Uterus (tissue), 3 donors: ENCODE measurements at regions not wholly inside any gene's neighbourhood (a gene's known extent, or its start where the extent isn't known, plus 50 kb on each side); places are given as distances from the start of the nearest gene placed in this dataset.

Source experiments
- DNase-seq, 2 donors: peaks; one replicate each; pipeline ENCODE4 v3.0.0-alpha.2; 2019 to 2020
- H3K27ac ChIP-seq, 2 donors: fragments of 200-600 bp; sonication (generic); 1 replicate in 1 of 2; 2 replicates in 1 of 2; pipeline ENCODE4 v1.5.1; 2016 to 2018
- H3K27me3 ChIP-seq, 2 donors: fragments of 200-600 bp; sonication (generic); one replicate each; pipeline ENCODE4 v1.5.1; 2018 to 2019; ENCODE audit warnings: control low read depth in 1 of 2
- H3K36me3 ChIP-seq, 2 donors: fragments of 200-600 bp; sonication (generic); one replicate each; pipeline ENCODE4 v1.5.1; 2019; ENCODE audit warnings: control low read depth in 1 of 2
- H3K4me1 ChIP-seq, 2 donors: fragments of 200-600 bp; sonication (generic); one replicate each; pipeline ENCODE4 v1.5.1; 2018 to 2019; ENCODE audit warnings: control low read depth in 1 of 2
- H3K4me3 ChIP-seq, 2 donors: fragments of 200-600 bp; sonication (generic); 1 replicate in 1 of 2; 2 replicates in 1 of 2; pipeline ENCODE4 v1.5.1; 2018 to 2019; ENCODE audit warnings: mild to moderate bottlenecking in 1 of 2
- H3K9me3 ChIP-seq, 2 donors: fragments of 200-600 bp; sonication (generic); one replicate each; pipeline ENCODE4 v1.5.1; 2019; ENCODE audit warnings: control low read depth in 1 of 2
- POLR2A ChIP-seq, 2 donors: fragments of 450-650 bp; IDR thresholded peaks; one replicate each; pipeline ENCODE4 v1.6.1; 2016; ENCODE audit warnings: antibody characterized with exemption in 2 of 2, mild to moderate bottlenecking in 1 of 2, moderate library complexity in 1 of 2
- intact Hi-C: fragments of 100-400 bp; cut with DNase I; formaldehyde crosslinking; loops from one replicate; pipeline ENCODE4 v1.15.1; 2023; ENCODE audit warnings: low total_unique reads
- TF ChIP-seq, protein P1 (sequence below), 4 experiments: fragments of 200-600 bp in 2 of 4; fragments of 450-650 bp in 2 of 4; sonication (generic) in 2 of 4; IDR thresholded peaks; one replicate each; pipeline ENCODE4 v1.5.1; 2016 to 2019; ENCODE audit warnings: antibody characterized with exemption in 4 of 4, mild to moderate bottlenecking in 2 of 4, moderate library complexity in 1 of 4
- donor health status: DM: yes; HTN: yes; CAD: no.

DNA sequence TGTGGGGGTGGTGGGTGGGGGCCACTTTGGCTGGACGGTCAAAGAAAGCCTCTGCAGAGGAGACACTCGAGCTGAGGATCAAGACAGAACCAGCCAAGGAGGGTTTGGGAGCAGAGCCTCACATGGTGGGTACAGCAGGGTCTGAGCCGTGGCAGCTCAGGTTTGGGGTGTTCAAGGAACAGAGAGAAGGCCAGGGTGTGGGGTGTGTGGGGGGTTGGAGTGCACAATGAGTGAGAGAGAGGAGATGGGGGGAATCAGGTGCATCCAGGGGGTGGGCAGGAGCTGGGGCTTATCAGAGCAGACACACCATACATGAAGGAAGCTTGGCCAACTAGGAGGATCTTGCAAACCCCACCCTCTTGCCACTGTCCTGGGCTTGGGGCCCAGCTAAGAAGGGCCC lies 140.0 kb downstream of the NSG2 start:
- DNase-seq = no peak
- intact Hi-C loops = no loop called here
- Histone ChIP-seq H3K27me3 (no peaks in the 10 kb centered on the region), H3K36me3 (no peaks in the 10 kb centered on the region), H3K9me3 (no peaks in the 10 kb centered on the region), H3K4me3 (no peak overlapping the region), H3K27ac (no peak overlapping the region), H3K4me1 (no peaks in the 10 kb centered on the region)
- TF ChIP-seq, protein P1, sequence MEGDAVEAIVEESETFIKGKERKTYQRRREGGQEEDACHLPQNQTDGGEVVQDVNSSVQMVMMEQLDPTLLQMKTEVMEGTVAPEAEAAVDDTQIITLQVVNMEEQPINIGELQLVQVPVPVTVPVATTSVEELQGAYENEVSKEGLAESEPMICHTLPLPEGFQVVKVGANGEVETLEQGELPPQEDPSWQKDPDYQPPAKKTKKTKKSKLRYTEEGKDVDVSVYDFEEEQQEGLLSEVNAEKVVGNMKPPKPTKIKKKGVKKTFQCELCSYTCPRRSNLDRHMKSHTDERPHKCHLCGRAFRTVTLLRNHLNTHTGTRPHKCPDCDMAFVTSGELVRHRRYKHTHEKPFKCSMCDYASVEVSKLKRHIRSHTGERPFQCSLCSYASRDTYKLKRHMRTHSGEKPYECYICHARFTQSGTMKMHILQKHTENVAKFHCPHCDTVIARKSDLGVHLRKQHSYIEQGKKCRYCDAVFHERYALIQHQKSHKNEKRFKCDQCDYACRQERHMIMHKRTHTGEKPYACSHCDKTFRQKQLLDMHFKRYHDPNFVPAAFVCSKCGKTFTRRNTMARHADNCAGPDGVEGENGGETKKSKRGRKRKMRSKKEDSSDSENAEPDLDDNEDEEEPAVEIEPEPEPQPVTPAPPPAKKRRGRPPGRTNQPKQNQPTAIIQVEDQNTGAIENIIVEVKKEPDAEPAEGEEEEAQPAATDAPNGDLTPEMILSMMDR (IDR thresholded peaks at IDR 0.05) = no peak

DNA sequence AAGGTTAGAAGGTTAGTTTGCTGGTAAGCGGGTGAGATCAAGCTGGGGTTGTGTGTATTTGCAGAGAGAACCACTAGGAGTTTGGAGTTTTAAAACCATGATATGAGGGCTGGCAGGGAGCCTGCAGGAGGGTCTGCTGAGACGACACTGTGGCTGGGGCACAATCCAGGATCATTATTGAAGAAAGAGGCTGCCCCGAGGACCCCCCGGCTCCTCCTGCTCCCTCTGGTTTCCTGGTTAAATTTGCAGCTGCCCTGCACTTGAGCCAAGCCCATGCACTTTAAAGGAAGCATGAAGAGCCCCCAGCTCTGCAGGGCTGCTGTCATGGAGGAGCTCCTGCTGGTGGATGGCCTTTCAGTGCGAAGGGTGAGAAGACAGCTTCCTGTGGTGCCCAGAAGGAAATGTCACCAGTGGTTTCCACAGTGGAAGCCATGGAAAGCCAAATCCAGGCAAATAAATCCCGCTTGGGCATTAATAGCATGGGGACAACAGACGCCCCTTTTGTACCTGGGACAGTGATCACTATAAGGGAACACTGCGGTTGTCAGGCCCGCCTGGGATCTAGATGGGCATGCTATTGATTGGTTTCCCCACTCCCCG lies 140.7 kb downstream of the NSG2 start:
- TF ChIP-seq, protein P1 (IDR thresholded peaks at IDR 0.05) = no peak
- TF ChIP-seq POLR2A (IDR thresholded peaks at IDR 0.05) = no peak
- no peak for DNase-seq
- no peaks in the 10 kb centered on the region for H3K4me1 ChIP-seq
- intact Hi-C loops = no loop called here
- H3K9me3 ChIP-seq = no peaks in the 10 kb centered on the region
- no peak overlapping the region for H3K4me3 ChIP-seq
- H3K36me3 ChIP-seq = no peaks in the 10 kb centered on the region
- H3K27me3 ChIP-seq = no peaks in the 10 kb centered on the region
- H3K27ac ChIP-seq = no peak overlapping the region

DNA sequence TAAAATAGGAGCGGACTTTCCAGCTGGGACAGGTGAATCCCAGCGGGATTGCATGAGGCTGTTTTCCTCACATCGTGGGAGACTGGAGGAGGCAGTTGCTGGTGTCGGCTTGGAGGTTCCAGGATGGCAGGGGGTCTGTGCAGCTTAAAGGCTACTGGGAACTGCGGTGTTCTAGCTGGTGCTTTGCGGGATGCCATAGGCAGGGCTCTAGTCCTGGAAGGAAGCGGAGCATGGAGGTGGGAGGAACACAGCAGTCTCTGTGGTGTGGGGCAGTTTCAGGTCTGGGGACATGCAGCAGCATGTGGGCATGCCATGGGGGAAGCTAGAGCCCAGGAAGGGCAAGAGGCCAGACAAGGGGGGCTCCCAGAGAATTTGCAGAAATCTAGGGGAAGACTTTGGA lies 141.5 kb downstream of the NSG2 start:
- Histone ChIP-seq H3K27me3 (no peaks in the 10 kb centered on the region), H3K4me1 (no peaks in the 10 kb centered on the region), H3K27ac (no peak overlapping the region), H3K4me3 (no peak overlapping the region), H3K9me3 (no peaks in the 10 kb centered on the region), H3K36me3 (no peaks in the 10 kb centered on the region)
- no peak for TF ChIP-seq POLR2A (IDR thresholded peaks at IDR 0.05)
- TF ChIP-seq, protein P1 (IDR thresholded peaks at IDR 0.05) = no peak
- intact Hi-C loops = no loop called here
- DNase-seq = no peak

DNA sequence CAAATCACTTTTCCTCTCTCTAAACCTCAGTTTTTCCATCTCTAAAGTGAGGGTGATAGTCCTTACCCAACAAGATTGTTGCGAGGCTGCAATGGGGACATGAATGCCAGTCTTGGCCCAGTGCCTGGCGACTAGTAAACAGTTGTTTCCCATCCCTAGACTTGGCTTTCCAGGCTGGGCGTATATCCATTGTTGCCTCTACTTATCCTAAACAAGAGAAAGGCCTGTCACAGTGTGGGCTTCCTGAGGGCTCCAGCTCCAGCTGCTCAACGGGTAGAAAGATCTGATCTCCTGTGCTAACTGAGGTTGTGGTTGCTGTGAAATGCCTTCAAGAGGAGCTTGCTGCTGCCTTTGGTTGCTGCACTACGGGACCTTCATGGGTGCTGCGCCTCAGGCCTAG lies 142.0 kb downstream of the NSG2 start:
- TF ChIP-seq, protein P1 (IDR thresholded peaks at IDR 0.05) = no peak
- TF ChIP-seq POLR2A (IDR thresholded peaks at IDR 0.05) = no peak
- DNase-seq = no peak
- Histone ChIP-seq H3K9me3 (no peaks in the 10 kb centered on the region), H3K4me1 (no peaks in the 10 kb centered on the region), H3K27ac (no peak overlapping the region), H3K4me3 (no peak overlapping the region), H3K36me3 (no peaks in the 10 kb centered on the region), H3K27me3 (no peaks in the 10 kb centered on the region)
- intact Hi-C loops = no loop called here

DNA sequence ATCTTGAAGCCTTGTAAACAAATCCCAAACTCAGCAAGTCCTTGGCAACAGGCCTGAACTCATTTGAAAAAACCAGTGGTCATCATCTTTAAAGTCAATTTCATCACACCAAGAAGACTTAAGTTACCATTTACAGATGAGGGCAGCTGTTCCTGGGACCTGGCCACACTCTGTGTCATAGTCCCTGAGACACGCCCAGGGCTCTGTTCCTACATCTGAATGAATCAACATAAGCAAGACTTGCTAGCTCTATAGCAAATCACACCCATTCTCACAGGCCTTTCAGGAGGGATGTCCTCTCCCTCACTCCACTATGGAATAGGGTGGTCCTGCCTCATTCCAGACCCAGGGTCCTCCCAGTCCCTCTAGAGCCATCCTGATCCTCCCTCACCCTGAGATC lies 142.8 kb downstream of the NSG2 start:
- TF ChIP-seq POLR2A (IDR thresholded peaks at IDR 0.05) = no peak
- no peaks in the 10 kb centered on the region for H3K4me1 ChIP-seq
- no peak overlapping the region for H3K27ac ChIP-seq
- no peak overlapping the region for H3K4me3 ChIP-seq
- H3K27me3 ChIP-seq = no peaks in the 10 kb centered on the region
- H3K9me3 ChIP-seq = no peaks in the 10 kb centered on the region
- no peaks in the 10 kb centered on the region for H3K36me3 ChIP-seq
- DNase-seq = no peak
- intact Hi-C loops = no loop called here
